ENCODE measurements at regions not wholly inside any gene's neighbourhood (a gene's known extent, or its start where the extent isn't known, plus 50 kb on each side); places are given as distances from the start of the nearest gene placed in this dataset.

DNA sequence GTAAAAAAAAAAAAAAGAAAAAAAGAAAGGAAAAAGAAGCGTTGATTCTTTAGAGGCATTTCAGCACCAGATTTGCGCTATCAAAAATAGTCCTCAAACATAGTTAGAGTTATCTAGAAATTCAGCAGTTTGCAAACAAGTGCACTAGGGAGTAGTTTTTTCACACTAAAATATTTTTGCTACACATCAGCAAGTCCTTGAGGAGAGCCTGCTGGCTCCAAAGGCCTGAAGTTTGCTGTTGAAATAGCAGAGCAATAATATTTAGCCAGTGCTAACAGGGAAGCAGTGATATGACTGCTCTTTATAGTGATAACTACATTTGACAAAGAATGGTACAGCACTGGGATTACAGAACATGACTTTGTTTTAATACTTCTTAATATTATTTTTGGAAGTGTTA lies 472.2 kb downstream of the PCDH7 start:
- Histone ChIP-seq H3K18ac (ENCODE audit: insufficient read length, low read depth, low read length) (no peak overlapping the region), H3K14ac (ENCODE audit: insufficient read depth, low read length) (no peak overlapping the region), H3K9ac (ENCODE audit: extremely low read depth, insufficient read length, low read length) (no peak overlapping the region), H4K5ac (ENCODE audit: insufficient read length, low read depth, low read length) (no peak overlapping the region), H3K9me3 (ENCODE audit: control insufficient read depth, low read depth, low read length) (no peaks in the 10 kb centered on the region), H3K79me2 (ENCODE audit: insufficient read depth, low read length) (no peaks in the 10 kb centered on the region), H2AK5ac (ENCODE audit: insufficient read length, low read length) (no peak overlapping the region), H3K23ac (ENCODE audit: insufficient read length, low read depth, low read length) (no peak overlapping the region), H2BK20ac (ENCODE audit: low read depth, low read length, poor library complexity, severe bottlenecking) (no peak overlapping the region), H3K23me2 (ENCODE audit: insufficient read length, low read depth, low read length, poor library complexity, severe bottlenecking) (no peaks in the 10 kb centered on the region), H2BK5ac (ENCODE audit: insufficient read length, low read length) (no peak overlapping the region), H3K4me2 (ENCODE audit: insufficient read depth, insufficient read length, low read length) (no peak overlapping the region), H3K27me3 (ENCODE audit: insufficient read depth, low read length) (no peaks in the 10 kb centered on the region), H4K91ac (ENCODE audit: insufficient read length, low read depth, low read length) (no peak overlapping the region), H3K4me1 (ENCODE audit: insufficient read depth, low read length) (no peaks in the 10 kb centered on the region), H4K20me1 (ENCODE audit: control insufficient read depth, insufficient read depth, insufficient read length) (no peaks in the 10 kb centered on the region), H3K27ac (ENCODE audit: insufficient read length, low read depth, low read length) (no peak overlapping the region), H4K8ac (replicated peaks; ENCODE audit: insufficient read length, low read depth, low read length) (no peak overlapping the region), H2AFZ (ENCODE audit: low read length) (no peak overlapping the region), H3K56ac (ENCODE audit: insufficient read length, low read depth, low read length) (no peak overlapping the region), H2BK12ac (ENCODE audit: insufficient read length, low read depth, low read length) (no peak overlapping the region), H2BK120ac (ENCODE audit: low read depth, low read length, poor library complexity, severe bottlenecking) (no peak overlapping the region), H3K4ac (ENCODE audit: low read depth, low read length) (no peak overlapping the region), H3T11ph (ENCODE audit: low read length) (no peak overlapping the region), H3K79me1 (ENCODE audit: insufficient read depth, low read depth, low read length, poor library complexity, severe bottlenecking) (no peaks in the 10 kb centered on the region), H2BK15ac (ENCODE audit: low read depth, low read length) (no peak overlapping the region)
- Mint-ChIP-seq H3K4me1 (peaks cover 2 to 6% of the 10 kb centered on the region in 2 experiments; a peak in 3 of 4 replicates), H3K27me3 (ENCODE audit: low read depth) (no peaks in the 10 kb centered on the region), H3K36me3 (ENCODE audit: insufficient read depth in 1 of 3, low read depth in 3 of 3) (peaks cover 0 to 4% (median 0%) of the 10 kb centered on the region in 3 experiments; a peak in 2 of 7 replicates), H3K27ac (no peak overlapping the region), H3K9me3 (peaks cover under 1 to 11% of the 10 kb centered on the region in 2 experiments), H3K4me3 (no peak overlapping the region)
- TF ChIP-seq, protein P1, sequence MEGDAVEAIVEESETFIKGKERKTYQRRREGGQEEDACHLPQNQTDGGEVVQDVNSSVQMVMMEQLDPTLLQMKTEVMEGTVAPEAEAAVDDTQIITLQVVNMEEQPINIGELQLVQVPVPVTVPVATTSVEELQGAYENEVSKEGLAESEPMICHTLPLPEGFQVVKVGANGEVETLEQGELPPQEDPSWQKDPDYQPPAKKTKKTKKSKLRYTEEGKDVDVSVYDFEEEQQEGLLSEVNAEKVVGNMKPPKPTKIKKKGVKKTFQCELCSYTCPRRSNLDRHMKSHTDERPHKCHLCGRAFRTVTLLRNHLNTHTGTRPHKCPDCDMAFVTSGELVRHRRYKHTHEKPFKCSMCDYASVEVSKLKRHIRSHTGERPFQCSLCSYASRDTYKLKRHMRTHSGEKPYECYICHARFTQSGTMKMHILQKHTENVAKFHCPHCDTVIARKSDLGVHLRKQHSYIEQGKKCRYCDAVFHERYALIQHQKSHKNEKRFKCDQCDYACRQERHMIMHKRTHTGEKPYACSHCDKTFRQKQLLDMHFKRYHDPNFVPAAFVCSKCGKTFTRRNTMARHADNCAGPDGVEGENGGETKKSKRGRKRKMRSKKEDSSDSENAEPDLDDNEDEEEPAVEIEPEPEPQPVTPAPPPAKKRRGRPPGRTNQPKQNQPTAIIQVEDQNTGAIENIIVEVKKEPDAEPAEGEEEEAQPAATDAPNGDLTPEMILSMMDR (conservative IDR thresholded peaks at IDR 0.05): no peak
- no peak for DNase-seq
- no CpG with 5 or more reads among the region's 2 CpGs for WGBS (ENCODE audit: extremely low coverage, insufficient read length, low lambda C conversion rate)

Data from H9 (cell line).